WTC11 (cell line): ENCODE measurements at regions not wholly inside any gene's neighbourhood (a gene's known extent, or its start where the extent isn't known, plus 50 kb on each side); places are given as distances from the start of the nearest gene placed in this dataset.
"Not testable (repeated sequence)": the region's sequence is repeated elsewhere in the genome, so short reads cannot be mapped to it uniquely, and the experiment has no call there.

Experiments
- ATAC-seq: fragments of 200-7000 bp; cut with Tn5 transposase; 2 replicates; pipeline ENCODE4 v1.10.0; 2021; ENCODE audit warnings: mild to moderate bottlenecking, moderate library complexity
- CTCF ChIA-PET: fragments of 300-600 bp; sonication (Branson Sonifier 250); formaldehyde crosslinking; loops from one replicate; lab custom pipeline; 2021; ENCODE audit warnings: antibody characterized with exemption; lab: Charles Lee
- POLR2A ChIA-PET: fragments of 350-600 bp; sonication (Branson Sonifier 250); formaldehyde crosslinking; loops from one replicate; lab custom pipeline; 2021; ENCODE audit warnings: antibody characterized with exemption; lab: Charles Lee
- DNase-seq: peaks from one replicate; pipeline ENCODE4 v3.0.0; 2021; ENCODE audit warnings: low spot score
- H3K27ac Mint-ChIP-seq: 2 replicates; pipeline ENCODE4 v1.8.0; 2021; ENCODE audit warnings: mixed read lengths
- H3K27me3 Mint-ChIP-seq: 2 replicates; pipeline ENCODE4 v1.8.0; 2021; ENCODE audit warnings: low read depth, mild to moderate bottlenecking, moderate library complexity, mixed read lengths
- H3K36me3 Mint-ChIP-seq: 2 replicates; pipeline ENCODE4 v1.8.0; 2021; ENCODE audit warnings: mixed read lengths
- H3K4me1 Mint-ChIP-seq: 2 replicates; pipeline ENCODE4 v1.8.0; 2022; ENCODE audit warnings: mixed read lengths
- H3K4me3 Mint-ChIP-seq: 2 replicates; pipeline ENCODE4 v1.8.0; 2021; ENCODE audit warnings: mild to moderate bottlenecking, moderate library complexity, mixed read lengths
- H3K9me3 Mint-ChIP-seq: 2 replicates; pipeline ENCODE4 v1.8.0; 2021; ENCODE audit warnings: mixed read lengths
- AR ChIP-seq: fragments of 250-450 bp; sonication (Bioruptor Pico); IDR thresholded peaks from 2 replicates; pipeline ENCODE4 v1.9.0; 2021; ENCODE audit warnings: mild to moderate bottlenecking
- ATF2 ChIP-seq: sonication (generic); formaldehyde crosslinking; IDR thresholded peaks from 2 replicates; pipeline ENCODE4 v1.8.1; 2022; ENCODE audit warnings: low read depth, missing genetic modification reagents, borderline replicate concordance
- ATF6 ChIP-seq: sonication (generic); formaldehyde crosslinking; IDR thresholded peaks from 2 replicates; pipeline ENCODE4 v1.8.1; 2023; ENCODE audit warnings: mild to moderate bottlenecking, missing genetic modification reagents
- EMX1 ChIP-seq: fragments of 250-450 bp; sonication (Bioruptor Pico); IDR thresholded peaks from 2 replicates; pipeline ENCODE4 v1.8.0; 2021; ENCODE audit warnings: mild to moderate bottlenecking
- IRF2 ChIP-seq: sonication (generic); formaldehyde crosslinking; IDR thresholded peaks from 2 replicates; pipeline ENCODE4 v1.8.0; 2022; ENCODE audit warnings: low read depth, missing genetic modification reagents, borderline replicate concordance
- JAZF1 ChIP-seq: fragments of 250-450 bp; sonication (Bioruptor Pico); IDR thresholded peaks from 2 replicates; pipeline ENCODE4 v1.9.0; 2021; ENCODE audit warnings: moderate library complexity, mild to moderate bottlenecking, inconsistent platforms
- MAX ChIP-seq: sonication (generic); formaldehyde crosslinking; IDR thresholded peaks from 2 replicates; pipeline ENCODE4 v1.8.0; 2022; ENCODE audit warnings: mild to moderate bottlenecking, missing genetic modification reagents
- NFYB ChIP-seq: sonication (generic); formaldehyde crosslinking; conservative IDR thresholded peaks from 2 replicates; pipeline ENCODE4 v1.8.0; 2022; ENCODE audit warnings: low read depth, missing genetic modification reagents
- NR2C2 ChIP-seq: sonication (generic); formaldehyde crosslinking; IDR thresholded peaks from 2 replicates; pipeline ENCODE4 v1.8.0; 2022; ENCODE audit warnings: mild to moderate bottlenecking, missing genetic modification reagents
- ZBTB21 ChIP-seq: sonication (generic); formaldehyde crosslinking; IDR thresholded peaks from 2 replicates; pipeline ENCODE4 v1.8.1; 2023; ENCODE audit warnings: mild to moderate bottlenecking, missing genetic modification reagents, borderline replicate concordance
- ZNF232 ChIP-seq: sonication (generic); formaldehyde crosslinking; IDR thresholded peaks from 2 replicates; pipeline ENCODE4 v1.8.0; 2022; ENCODE audit warnings: mild to moderate bottlenecking, missing genetic modification reagents
- TF ChIP-seq, protein P1 (sequence below): sonication (generic); formaldehyde crosslinking; IDR thresholded peaks from 2 replicates; pipeline ENCODE4 v1.8.0; 2023; ENCODE audit warnings: missing genetic modification reagents
- TF ChIP-seq, protein P2 (sequence below): sonication (generic); formaldehyde crosslinking; IDR thresholded peaks from 2 replicates; pipeline ENCODE4 v1.8.1; 2023; ENCODE audit warnings: mild to moderate bottlenecking, missing genetic modification reagents, borderline replicate concordance
- TF ChIP-seq, protein P3 (sequence below): sonication (generic); formaldehyde crosslinking; conservative IDR thresholded peaks from 2 replicates; pipeline ENCODE4 v1.8.1; 2022; ENCODE audit warnings: mild to moderate bottlenecking, missing genetic modification reagents

DNA sequence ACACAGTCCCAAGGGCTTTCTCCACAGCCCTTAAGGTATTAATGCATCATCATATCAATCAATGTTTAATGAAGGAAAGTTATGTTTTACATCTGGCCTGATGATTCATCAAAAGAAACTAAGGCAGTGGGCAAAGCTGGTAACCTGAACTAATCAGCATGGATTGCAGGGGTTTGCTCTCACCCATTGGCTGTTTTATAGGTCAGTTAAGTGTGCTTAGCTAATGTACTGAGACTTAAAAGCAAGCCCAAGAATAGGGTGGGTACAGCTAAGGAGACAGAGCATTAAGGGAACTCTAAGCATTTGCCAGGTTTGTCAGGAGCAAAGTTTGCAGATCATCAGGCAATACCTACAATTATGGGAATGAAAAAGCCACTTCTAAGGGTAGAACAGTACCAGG is 1247.6 kb downstream of the CDH8 start (continued):
- TF ChIP-seq ZBTB21 (CRISPR knock-in tag): no peak
- no peak for TF ChIP-seq IRF2 (CRISPR knock-in tag)
- TF ChIP-seq ZNF232 (CRISPR knock-in tag): no peak
- no peak for TF ChIP-seq JAZF1

DNA sequence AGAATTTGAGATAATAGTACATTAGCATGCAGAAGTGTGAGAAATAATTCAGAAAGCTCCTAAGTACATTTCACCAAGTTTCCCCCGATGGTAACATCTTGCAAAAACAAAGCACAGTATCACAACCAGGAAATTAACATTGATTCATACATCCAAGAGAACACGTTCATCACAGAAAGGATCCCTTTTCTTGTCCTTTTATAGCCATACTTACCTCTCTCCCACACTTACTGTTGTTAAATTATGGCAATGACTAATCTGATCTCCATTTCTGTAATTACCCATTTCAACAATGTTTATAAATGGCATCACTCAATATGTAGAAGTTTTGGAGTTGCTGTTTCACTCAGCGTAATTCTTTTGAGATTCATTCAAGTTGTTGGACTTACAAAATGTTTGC is 1260.0 kb downstream of the CDH8 start:
- H3K27ac Mint-ChIP-seq: no peak overlapping the region
- DNase-seq (no peak), ATAC-seq (no peak)
- H3K27me3 Mint-ChIP-seq: no peaks in the 10 kb centered on the region
- ChIA-PET POLR2A (no interaction called here), CTCF (no interaction called here)
- no peak overlapping the region for H3K4me3 Mint-ChIP-seq
- peaks cover 9% of the 10 kb centered on the region for H3K36me3 Mint-ChIP-seq
- no peaks in the 10 kb centered on the region; the same call in 1 of the 2 replicates for H3K4me1 Mint-ChIP-seq
- TF ChIP-seq, protein P1, sequence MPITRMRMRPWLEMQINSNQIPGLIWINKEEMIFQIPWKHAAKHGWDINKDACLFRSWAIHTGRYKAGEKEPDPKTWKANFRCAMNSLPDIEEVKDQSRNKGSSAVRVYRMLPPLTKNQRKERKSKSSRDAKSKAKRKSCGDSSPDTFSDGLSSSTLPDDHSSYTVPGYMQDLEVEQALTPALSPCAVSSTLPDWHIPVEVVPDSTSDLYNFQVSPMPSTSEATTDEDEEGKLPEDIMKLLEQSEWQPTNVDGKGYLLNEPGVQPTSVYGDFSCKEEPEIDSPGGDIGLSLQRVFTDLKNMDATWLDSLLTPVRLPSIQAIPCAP (CRISPR knock-in tag): no peak
- TF ChIP-seq, protein P2, sequence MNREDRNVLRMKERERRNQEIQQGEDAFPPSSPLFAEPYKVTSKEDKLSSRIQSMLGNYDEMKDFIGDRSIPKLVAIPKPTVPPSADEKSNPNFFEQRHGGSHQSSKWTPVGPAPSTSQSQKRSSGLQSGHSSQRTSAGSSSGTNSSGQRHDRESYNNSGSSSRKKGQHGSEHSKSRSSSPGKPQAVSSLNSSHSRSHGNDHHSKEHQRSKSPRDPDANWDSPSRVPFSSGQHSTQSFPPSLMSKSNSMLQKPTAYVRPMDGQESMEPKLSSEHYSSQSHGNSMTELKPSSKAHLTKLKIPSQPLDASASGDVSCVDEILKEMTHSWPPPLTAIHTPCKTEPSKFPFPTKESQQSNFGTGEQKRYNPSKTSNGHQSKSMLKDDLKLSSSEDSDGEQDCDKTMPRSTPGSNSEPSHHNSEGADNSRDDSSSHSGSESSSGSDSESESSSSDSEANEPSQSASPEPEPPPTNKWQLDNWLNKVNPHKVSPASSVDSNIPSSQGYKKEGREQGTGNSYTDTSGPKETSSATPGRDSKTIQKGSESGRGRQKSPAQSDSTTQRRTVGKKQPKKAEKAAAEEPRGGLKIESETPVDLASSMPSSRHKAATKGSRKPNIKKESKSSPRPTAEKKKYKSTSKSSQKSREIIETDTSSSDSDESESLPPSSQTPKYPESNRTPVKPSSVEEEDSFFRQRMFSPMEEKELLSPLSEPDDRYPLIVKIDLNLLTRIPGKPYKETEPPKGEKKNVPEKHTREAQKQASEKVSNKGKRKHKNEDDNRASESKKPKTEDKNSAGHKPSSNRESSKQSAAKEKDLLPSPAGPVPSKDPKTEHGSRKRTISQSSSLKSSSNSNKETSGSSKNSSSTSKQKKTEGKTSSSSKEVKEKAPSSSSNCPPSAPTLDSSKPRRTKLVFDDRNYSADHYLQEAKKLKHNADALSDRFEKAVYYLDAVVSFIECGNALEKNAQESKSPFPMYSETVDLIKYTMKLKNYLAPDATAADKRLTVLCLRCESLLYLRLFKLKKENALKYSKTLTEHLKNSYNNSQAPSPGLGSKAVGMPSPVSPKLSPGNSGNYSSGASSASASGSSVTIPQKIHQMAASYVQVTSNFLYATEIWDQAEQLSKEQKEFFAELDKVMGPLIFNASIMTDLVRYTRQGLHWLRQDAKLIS (CRISPR knock-in tag): no peak
- H3K9me3 Mint-ChIP-seq: peaks cover 30% of the 10 kb centered on the region

GRCh38 chr16:60771138-60771537 is 1265.1 kb downstream of the CDH8 start:
- Mint-ChIP-seq H3K27ac (no peak overlapping the region), H3K4me1 (no peaks in the 10 kb centered on the region; the same call in 1 of the 2 replicates)
- no peak for TF ChIP-seq NR2C2 (CRISPR knock-in tag)
- TF ChIP-seq, all 79 proteins: peak for 0
- Mint-ChIP-seq H3K36me3 (peaks cover 17% of the 10 kb centered on the region), H3K4me3 (no peak overlapping the region), H3K27me3 (no peaks in the 10 kb centered on the region), H3K9me3 (peaks cover 58% of the 10 kb centered on the region)
- POLR2A ChIA-PET: no interaction called here
- CTCF ChIA-PET: no interaction called here
- DNase-seq: no peak
- no peak for ATAC-seq

DNA sequence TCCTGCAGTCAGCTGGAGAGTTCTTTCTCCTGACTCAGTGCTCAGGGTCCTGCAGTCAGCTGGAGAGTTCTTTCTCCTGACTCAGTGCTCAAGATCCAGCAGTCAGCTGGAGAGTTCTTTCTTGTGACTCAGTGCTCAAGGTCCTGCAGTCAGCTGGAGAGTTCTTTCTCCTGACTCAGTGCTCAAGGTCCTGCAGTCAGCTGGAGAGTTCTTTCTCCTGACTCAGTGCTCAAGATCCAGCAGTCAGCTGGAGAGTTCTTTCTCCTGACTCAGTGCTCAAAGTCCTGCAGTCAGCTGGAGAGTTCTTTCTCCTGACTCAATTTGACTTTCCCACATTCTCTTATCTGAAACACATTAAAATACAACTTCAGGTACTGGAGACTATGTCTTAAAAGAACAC is 1265.9 kb downstream of the CDH8 start:
- H3K27ac Mint-ChIP-seq, H3K4me1 Mint-ChIP-seq, CTCF ChIA-PET, ATAC-seq, DNase-seq, POLR2A ChIA-PET, H3K27me3 Mint-ChIP-seq, H3K4me3 Mint-ChIP-seq: not testable (repeated sequence)
- H3K36me3 Mint-ChIP-seq: peaks cover 17% of the 10 kb centered on the region
- peaks cover 63% of the 10 kb centered on the region for H3K9me3 Mint-ChIP-seq

GRCh38 chr16:60763869-60764268 is 1272.4 kb downstream of the CDH8 start:
- H3K27ac Mint-ChIP-seq: no peak overlapping the region
- no peak for DNase-seq
- no peak for ATAC-seq
- peaks cover 36% of the 10 kb centered on the region for H3K9me3 Mint-ChIP-seq
- no peaks in the 10 kb centered on the region for H3K27me3 Mint-ChIP-seq
- peaks cover 4% of the 10 kb centered on the region for H3K36me3 Mint-ChIP-seq
- no peak overlapping the region for H3K4me3 Mint-ChIP-seq
- POLR2A ChIA-PET: no interaction called here
- peaks cover 5% of the 10 kb centered on the region for H3K4me1 Mint-ChIP-seq
- CTCF ChIA-PET: no interaction called here
- TF ChIP-seq ATF2 (CRISPR knock-in tag): no peak
- TF ChIP-seq NFYB: no peak
- TF ChIP-seq ATF6 (CRISPR knock-in tag): no peak
- no peak for TF ChIP-seq AR (CRISPR knock-in tag)
- TF ChIP-seq MAX: no peak
- no peak for TF ChIP-seq NR2C2 (CRISPR knock-in tag)
- TF ChIP-seq EMX1 (CRISPR knock-in tag): no peak
- TF ChIP-seq, protein P3, sequence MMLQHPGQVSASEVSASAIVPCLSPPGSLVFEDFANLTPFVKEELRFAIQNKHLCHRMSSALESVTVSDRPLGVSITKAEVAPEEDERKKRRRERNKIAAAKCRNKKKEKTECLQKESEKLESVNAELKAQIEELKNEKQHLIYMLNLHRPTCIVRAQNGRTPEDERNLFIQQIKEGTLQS (CRISPR knock-in tag): no peak
